ENCODE measurements at regions not wholly inside any gene's neighbourhood (a gene's known extent, or its start where the extent isn't known, plus 50 kb on each side); places are given as distances from the start of the nearest gene placed in this dataset.

GRCh38 chr5:90329911-90330310, 79.6 kb downstream of the CETN3 start:
- no peak for TF ChIP-seq EZH2 (IDR thresholded peaks at IDR 0.05; ENCODE audit: borderline replicate concordance)
- TF ChIP-seq, protein P1, sequence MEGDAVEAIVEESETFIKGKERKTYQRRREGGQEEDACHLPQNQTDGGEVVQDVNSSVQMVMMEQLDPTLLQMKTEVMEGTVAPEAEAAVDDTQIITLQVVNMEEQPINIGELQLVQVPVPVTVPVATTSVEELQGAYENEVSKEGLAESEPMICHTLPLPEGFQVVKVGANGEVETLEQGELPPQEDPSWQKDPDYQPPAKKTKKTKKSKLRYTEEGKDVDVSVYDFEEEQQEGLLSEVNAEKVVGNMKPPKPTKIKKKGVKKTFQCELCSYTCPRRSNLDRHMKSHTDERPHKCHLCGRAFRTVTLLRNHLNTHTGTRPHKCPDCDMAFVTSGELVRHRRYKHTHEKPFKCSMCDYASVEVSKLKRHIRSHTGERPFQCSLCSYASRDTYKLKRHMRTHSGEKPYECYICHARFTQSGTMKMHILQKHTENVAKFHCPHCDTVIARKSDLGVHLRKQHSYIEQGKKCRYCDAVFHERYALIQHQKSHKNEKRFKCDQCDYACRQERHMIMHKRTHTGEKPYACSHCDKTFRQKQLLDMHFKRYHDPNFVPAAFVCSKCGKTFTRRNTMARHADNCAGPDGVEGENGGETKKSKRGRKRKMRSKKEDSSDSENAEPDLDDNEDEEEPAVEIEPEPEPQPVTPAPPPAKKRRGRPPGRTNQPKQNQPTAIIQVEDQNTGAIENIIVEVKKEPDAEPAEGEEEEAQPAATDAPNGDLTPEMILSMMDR (IDR thresholded peaks at IDR 0.05; ENCODE audit: poor library complexity) = no peak
